A204.1 (cell line): ENCODE measurements at regions not wholly inside any gene's neighbourhood (a gene's known extent, or its start where the extent isn't known, plus 50 kb on each side); places are given as distances from the start of the nearest gene placed in this dataset.

Source experiments
- FAIRE-seq: peaks from 2 replicates; lab custom pipeline; 2012; peaks lifted over from hg19 to GRCh38; lab: Jason Lieb, UNC

GRCh38 chr22:48528221-48528915 is 1299.3 kb downstream of the BRD1 start:
- FAIRE-seq = no peak

GRCh38 chr22:48523761-48524160 is 1303.9 kb downstream of the BRD1 start:
- no peak for FAIRE-seq

GRCh38 chr22:48523091-48523490 is 1304.6 kb downstream of the BRD1 start:
- no peak for FAIRE-seq

GRCh38 chr22:48522271-48522670 is 1305.4 kb downstream of the BRD1 start:
- no peak for FAIRE-seq

- FAIRE-seq = no peak
Measured at GRCh38 chr22:48520884-48521588, 1306.6 kb downstream of the BRD1 start.

- FAIRE-seq = no peak
Measured at GRCh38 chr22:48520207-48520606, 1307.5 kb downstream of the BRD1 start.

- no peak for FAIRE-seq
Measured at GRCh38 chr22:48517039-48518030, 1310.3 kb downstream of the BRD1 start.

GRCh38 chr22:48516571-48516970 is 1311.1 kb downstream of the BRD1 start:
- FAIRE-seq = no peak

GRCh38 chr22:48515571-48516200 is 1312.0 kb downstream of the BRD1 start:
- FAIRE-seq = no peak

- FAIRE-seq = no peak
Measured at GRCh38 chr22:48513929-48514328, 1313.7 kb downstream of the BRD1 start.

- no peak for FAIRE-seq
Measured at GRCh38 chr22:48513446-48513845, 1314.2 kb downstream of the BRD1 start.

- no peak for FAIRE-seq
Measured at GRCh38 chr22:48511781-48512327, 1315.8 kb downstream of the BRD1 start.

GRCh38 chr22:48511211-48511610 is 1316.5 kb downstream of the BRD1 start:
- no peak for FAIRE-seq

- FAIRE-seq = no peak
Measured at GRCh38 chr22:48510599-48510998, 1317.1 kb downstream of the BRD1 start.

- no peak for FAIRE-seq
Measured at GRCh38 chr22:48507595-48508350, 1319.9 kb downstream of the BRD1 start.

GRCh38 chr22:48507171-48507570 is 1320.5 kb downstream of the BRD1 start:
- no peak for FAIRE-seq

GRCh38 chr22:48506506-48507145 is 1321.0 kb downstream of the BRD1 start:
- FAIRE-seq = no peak

- FAIRE-seq = no peak
Measured at GRCh38 chr22:48505891-48506290, 1321.8 kb downstream of the BRD1 start.

GRCh38 chr22:48504519-48505140 is 1323.0 kb downstream of the BRD1 start:
- FAIRE-seq = no peak

GRCh38 chr22:48503876-48504275 is 1323.8 kb downstream of the BRD1 start:
- no peak for FAIRE-seq
